CD4-positive, alpha-beta T cell treated with Interleukin-10 for 1 hour (primary cell): ENCODE measurements at regions not wholly inside any gene's neighbourhood (a gene's known extent, or its start where the extent isn't known, plus 50 kb on each side); places are given as distances from the start of the nearest gene placed in this dataset.
A peak's percentile ranks its signal among the peaks of the same experiment; 100 is the strongest.
"Not testable (repeated sequence)": the region's sequence is repeated elsewhere in the genome, so short reads cannot be mapped to it uniquely, and the experiment has no call there.

Source experiments
- DNase-seq: peaks from one replicate; pipeline ENCODE4 v3.0.0-alpha.2; 2020

DNA sequence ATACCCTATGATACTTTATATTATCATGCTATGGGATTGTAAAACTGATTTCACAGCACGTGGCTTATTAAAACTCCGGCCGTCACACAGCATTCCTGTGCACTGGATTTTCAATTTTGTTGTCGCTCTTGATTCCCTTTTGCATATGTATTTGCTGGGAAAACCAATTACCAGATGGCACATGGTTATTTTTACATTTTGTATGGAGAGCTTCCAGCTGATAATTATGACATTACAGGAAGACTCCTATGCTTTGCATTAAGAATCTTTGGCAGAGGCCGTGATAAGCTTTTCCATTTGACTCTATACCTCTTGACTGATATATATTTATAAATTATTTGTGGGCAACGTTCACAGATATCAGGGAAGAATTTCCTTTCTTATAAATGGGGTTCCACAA is 381.2 kb upstream of the RORB start:
- no peak for DNase-seq

DNA sequence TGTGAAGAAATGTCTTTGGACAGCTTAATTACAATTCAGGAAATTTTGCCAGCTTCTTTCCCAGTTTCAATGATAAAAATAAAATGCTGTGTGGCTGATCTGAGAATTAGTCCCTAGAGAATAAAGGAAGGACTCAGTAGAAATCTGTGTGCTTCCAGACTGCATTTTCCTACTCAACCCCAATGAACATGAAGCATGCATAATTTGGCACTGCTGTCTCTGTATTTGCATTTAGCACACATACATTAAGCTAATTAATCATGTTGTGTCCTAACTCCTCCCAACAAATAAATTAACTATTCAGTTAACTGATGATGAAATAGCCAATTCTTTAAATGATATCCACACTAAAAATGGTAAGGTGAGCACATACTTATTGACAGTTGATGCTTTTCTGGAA is 380.0 kb upstream of the RORB start:
- no peak for DNase-seq

DNA sequence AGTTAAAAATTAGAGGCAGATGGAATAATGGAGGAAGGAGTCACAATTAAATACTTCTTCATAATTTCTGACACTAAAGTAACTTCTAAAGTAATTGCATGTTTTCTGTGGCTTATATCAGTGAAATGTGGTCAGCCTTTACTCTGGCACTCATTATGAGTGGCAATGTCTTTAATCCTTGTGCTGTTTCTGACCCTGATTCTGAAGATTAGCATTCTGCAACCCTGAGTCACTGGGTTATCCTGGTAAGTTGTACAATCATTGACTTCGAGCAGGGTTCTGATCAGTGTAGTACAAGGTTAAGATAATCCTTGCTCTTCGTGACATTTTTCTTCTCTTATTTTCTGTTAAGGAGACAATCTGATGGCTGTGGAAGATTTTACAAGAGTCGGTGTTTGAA is 379.4 kb upstream of the RORB start:
- no peak for DNase-seq

GRCh38 chr9:74120061-74120460 is 377.1 kb upstream of the RORB start:
- DNase-seq, result no peak

DNA sequence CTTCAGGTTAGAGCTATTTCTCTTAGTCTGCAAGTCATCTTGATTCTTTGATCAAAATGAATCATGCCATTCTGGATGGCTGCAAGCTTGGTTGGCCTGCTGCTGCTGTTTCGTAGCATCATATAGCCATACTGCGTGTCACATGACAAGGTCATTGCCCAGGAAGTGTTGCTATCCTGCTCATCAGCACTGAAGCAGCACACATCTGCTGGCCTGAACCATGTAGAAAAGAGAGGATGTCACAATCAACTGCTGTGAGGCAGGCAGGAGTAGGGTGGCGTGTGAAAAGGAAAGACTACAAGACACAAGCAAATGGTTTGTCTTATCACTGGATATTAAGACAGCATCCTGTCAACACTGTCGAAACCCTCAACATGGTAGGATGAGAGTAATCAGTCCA is 376.7 kb upstream of the RORB start:
- no peak for DNase-seq

DNA sequence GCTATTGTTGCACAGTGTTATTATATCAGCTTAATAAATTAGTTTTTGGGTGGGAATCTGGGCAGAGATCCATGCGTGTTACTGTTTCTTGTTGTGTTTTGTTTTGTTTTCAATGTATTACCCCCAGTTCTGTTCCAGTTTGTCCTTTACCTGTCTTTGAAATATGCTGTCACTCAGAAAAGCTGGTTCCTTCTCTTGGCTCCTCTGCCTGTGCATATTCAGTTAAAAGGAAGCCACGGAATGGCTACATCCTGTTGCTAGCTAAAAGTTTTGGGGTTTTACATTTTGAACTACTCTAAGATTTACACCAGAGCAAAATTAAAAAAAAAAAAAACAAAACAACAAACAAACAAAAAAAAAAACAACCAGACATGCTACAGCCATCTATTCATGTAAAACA is 374.9 kb upstream of the RORB start:
- no peak for DNase-seq

GRCh38 chr9:74122661-74123060 is 374.5 kb upstream of the RORB start:
- no peak for DNase-seq

DNA sequence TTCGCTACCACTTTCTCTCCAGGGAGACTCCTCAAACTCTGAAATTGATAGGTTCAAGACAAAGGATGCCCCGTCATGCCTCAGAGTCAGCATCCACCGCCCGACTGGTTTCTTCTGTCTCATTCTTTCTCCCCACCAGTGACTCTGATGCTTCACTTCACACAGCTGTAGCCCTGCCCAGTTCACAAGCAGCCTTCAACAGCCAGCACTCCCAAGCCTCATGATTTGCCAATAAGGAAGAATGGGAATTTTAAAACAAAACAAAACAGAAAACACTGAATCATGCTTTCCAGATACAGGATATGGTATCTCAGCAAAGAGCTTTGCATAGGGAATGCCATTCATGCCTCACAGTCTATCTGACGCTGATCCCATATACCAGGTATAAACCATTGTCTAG is 371.2 kb upstream of the RORB start:
- DNase-seq, result no peak

- DNase-seq, result no peak
Observed at GRCh38 chr9:74132986-74133385, 364.1 kb upstream of the RORB start.

GRCh38 chr9:74133921-74134320 is 363.2 kb upstream of the RORB start:
- no peak for DNase-seq

DNA sequence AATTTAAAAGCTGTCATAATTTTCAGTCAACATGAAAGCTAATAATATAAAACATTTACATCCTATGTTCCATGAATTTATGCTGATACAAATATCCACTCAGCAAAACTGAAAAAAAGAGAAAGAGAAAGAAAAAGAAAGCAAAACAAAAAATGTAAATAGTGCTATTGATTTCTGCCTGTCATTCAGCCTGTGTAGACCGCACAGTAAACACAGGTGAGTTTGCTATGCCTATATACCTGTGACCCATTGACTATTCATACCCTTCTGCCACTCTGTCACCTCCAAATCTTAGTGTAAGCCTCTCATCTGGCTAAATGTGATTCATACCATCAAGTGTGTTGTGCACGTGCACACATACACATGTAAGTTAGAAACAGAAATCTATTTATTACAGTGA is 359.0 kb upstream of the RORB start:
- DNase-seq, result no peak

- DNase-seq, result no peak
Observed at GRCh38 chr9:74140141-74140540, 357.0 kb upstream of the RORB start.

DNA sequence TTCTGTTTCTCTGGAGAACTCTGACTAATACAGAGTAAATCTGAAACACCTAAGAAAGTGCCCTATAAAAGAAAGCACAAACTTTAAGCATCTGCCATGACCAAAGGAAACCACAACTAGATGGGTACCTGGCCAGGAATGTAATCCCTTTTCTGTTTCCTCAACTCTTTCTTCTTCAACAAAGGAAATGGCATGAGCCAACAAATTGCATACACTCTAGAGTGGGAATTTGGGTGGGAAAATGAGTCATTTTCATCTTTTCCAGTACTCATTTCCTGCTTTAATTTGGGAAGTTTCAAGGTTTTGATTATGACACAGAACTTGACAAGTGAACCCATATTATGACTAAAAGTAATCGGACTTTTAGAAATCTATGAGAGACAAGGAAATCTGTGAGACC is 349.2 kb upstream of the RORB start:
- DNase-seq, result no peak

DNA sequence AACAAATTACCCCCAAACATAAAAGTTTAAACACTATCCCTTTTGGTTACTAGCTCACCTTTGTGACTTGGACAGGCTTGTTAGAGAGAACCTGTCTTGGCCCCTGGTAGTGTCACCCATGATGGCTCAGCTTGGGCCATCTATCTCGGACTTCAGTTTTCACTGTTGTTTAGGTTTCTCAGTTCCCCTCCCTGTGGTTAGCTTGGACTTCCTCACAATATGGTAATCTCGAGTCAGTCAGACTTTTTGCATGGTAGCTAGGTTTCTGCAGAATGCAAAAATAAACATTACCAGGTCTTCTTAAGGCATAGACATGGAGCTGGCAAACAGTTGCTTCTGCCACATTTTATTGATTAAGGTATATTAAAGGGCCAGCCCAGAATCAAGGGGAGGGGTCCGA is 324.3 kb upstream of the RORB start:
- no peak for DNase-seq

DNA sequence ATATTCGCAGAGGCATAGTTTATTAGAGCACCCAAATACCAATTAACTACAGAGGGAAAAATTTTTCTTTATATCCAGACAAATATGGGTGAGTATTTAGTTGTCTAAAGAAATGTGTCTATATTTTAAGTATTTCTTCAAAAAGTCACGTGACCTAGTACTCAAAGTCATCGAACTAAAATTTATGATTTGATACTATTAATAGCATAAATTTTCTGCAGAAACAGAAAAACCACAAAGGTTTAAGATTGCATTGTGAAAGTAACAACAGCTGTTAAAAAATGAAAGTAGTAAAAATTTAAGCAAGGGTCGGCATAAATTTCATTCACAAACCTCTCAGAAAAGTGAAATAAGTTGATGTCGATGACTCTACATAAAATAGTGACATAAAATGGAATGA is 323.9 kb upstream of the RORB start:
- DNase-seq, result no peak

DNA sequence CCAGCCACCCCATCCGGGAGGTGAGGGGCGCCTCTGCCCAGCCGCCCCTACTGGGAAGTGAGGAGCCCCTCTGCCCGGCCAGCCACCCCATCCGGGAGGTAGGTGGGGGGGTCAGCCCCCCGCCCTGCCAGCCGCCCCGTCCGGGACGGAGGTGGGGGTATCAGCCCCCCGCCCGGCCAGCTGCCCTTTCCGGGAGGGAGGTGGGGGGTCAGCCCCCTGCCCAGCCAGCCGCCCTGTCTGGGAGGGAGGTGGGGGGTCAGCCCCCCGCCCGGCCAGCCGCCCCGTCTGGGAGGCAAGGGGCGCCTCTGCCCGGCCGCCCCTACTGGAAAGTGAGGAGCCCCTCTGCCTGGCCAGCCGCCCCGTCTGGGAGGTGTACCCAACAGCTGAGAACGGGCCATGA is 299.4 kb upstream of the RORB start:
- DNase-seq, result not testable (repeated sequence)

GRCh38 chr9:74205056-74205455 is 292.1 kb upstream of the RORB start:
- no peak for DNase-seq

DNA sequence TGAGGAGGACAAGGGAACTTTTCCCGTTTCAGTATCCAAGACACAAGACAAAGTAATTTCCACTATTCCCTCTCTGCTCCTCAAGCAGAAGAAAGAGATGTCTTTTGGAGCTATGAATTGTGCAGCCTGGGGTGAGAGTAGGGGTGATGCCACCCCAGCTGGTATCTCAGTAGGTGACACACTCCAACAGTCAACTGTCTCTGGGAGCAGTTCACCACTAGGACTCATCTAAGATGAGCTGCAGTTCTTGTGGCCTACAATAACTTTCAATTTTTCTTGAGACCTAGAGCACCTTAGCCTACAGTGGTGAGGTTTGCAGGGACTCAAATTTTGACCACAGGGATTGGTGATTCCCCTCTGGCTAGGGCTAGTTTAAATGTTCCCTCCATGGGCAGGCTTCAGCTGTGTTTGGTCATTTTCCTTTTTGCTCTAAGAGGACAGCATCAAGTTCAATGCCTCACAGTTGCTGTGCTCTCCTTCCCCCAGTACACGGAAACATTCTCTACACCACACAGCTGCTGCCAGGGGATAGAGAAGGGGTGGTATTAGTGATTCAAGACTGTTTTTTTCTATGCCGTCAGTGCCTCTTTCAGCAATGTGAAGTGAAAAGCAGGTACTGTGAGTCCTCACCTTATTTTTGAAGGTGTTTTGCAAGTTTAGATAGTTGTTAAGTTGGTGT is 278.6 kb upstream of the RORB start:
- DNase-seq, result no peak

DNA sequence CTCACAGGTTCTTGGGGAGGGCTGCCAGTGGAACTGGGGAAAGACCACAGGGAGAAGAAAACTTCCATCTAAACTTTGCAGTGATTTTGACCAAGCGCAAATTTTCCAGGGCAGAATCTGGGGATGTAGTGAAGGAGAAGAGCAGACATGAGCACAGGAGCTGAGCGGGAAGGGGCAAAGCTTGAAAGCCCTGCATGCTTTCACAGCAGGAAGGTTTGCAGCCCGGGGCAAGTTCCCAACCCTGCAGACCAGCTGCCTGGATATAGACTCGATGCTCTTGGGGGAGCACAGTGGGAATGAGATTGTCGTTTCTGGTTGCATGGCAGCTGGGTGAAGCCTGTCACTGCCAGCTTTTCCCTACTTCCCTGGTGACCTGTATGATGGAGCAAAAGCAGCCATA is 276.8 kb upstream of the RORB start:
- no peak for DNase-seq

GRCh38 chr9:74236857-74237256 is 260.3 kb upstream of the RORB start:
- no peak for DNase-seq

DNA sequence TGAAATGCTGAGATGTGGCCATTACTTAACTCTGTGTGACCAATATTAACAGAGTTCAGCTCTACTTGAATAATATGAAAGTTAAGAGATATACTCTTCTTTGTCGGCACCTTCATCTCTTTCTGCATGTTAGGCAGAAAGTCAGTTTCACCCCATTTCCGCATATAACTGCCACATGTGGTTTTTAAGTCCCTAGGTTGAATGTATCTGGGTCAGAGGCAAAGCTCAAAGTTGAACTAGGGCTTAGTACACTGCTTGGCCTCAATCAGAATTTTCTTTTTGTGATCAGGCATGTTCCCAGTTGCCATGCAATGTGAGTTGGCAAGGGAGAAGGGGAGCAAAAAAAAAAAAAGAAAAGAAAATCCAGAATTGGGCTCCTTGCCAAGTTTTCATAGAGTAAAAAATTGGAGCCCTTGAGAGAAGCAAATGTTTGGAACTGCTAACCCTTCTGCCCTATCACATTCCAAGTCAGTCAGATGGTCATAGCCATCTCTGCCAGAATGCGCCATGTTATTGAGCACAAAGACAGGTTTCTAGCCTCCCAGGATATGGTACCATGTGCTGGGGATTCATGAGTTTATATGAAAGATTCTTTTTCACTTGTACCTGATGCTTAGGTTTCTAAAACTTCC is 251.2 kb upstream of the RORB start:
- DNase-seq, result peak; percentile 28

GRCh38 chr9:74255489-74255984 is 241.6 kb upstream of the RORB start:
- DNase-seq, result no peak

- DNase-seq, result no peak
Observed at GRCh38 chr9:74275872-74276508, 221.1 kb upstream of the RORB start.

GRCh38 chr9:74277532-74277931 is 219.6 kb upstream of the RORB start:
- DNase-seq, result peak; percentile 38

DNA sequence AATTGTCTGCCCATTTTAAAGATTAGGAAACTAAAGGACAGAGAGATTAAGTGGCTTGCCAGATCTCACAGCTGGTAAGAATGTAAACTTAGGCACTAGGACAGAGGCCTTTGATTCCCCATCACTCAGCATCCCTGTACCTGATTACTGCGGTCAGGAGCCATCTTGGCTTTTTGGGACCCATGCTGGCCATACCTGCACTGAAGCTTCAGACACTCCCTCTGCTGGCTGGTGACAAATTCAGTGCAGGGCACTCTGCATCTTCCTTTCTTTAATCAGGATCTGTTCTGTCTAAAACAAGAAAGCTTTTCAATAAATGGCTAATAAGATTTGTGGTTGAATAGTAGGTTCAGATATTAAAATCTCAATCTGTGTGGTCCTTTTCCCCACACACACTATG is 215.5 kb upstream of the RORB start:
- DNase-seq, result no peak
